H1 (cell line): ENCODE measurements at regions not wholly inside any gene's neighbourhood (a gene's known extent, or its start where the extent isn't known, plus 50 kb on each side); places are given as distances from the start of the nearest gene placed in this dataset.

Source experiments
- ATF2 ChIP-seq: IDR thresholded peaks from 2 replicates; pipeline ENCODE4 v1.6.1; 2012; ENCODE audit warnings: low read length, inconsistent platforms
- CREB1 ChIP-seq: IDR thresholded peaks from 2 replicates; pipeline ENCODE4 v1.6.1; 2012; ENCODE audit warnings: inconsistent platforms
- CTCF ChIP-seq, 3 experiments: IDR thresholded peaks; 1 replicate in 2 of 3; 2 replicates in 1 of 3; pipeline versions ENCODE4 v1.5.1 to v1.6.1; 2011; ENCODE audit warnings: low read length in 3 of 3, mild to moderate bottlenecking in 3 of 3, inconsistent platforms in 2 of 3, low read depth in 1 of 3, moderate library complexity in 1 of 3; ENCODE audit not compliant: insufficient read depth in 1 of 3; ENCODE audit errors: control extremely low read depth in 1 of 3
- E2F6 ChIP-seq: IDR thresholded peaks from 2 replicates; pipeline ENCODE4 v1.6.1; 2012; ENCODE audit warnings: inconsistent platforms
- EP300 ChIP-seq, 2 experiments: IDR thresholded peaks; 1 replicate in 1 of 2; 2 replicates in 1 of 2; pipeline ENCODE4 v1.6.1; 2011 to 2012; ENCODE audit warnings: low read depth in 2 of 2, low read length in 2 of 2, mild to moderate bottlenecking in 2 of 2, borderline replicate concordance in 1 of 2, inconsistent platforms in 1 of 2, moderate library complexity in 1 of 2
- HDAC2 ChIP-seq, 2 experiments: fragments of 300-600 bp in 1 of 2; sonication (generic) in 1 of 2; IDR thresholded peaks; 2 replicates each; pipeline ENCODE4 v1.6.1; 2011 to 2012; ENCODE audit warnings: low read depth in 2 of 2, low read length in 2 of 2, mild to moderate bottlenecking in 2 of 2, moderate library complexity in 2 of 2, borderline replicate concordance in 1 of 2, inconsistent platforms in 1 of 2
- KDM1A ChIP-seq: fragments of 200-600, 300-600 bp; sonication (generic); IDR thresholded peaks from 2 replicates; pipeline ENCODE4 v1.7.1; 2016; ENCODE audit warnings: mild to moderate bottlenecking, low read length, borderline replicate concordance
- MAFK ChIP-seq: IDR thresholded peaks from 2 replicates; pipeline ENCODE4 v1.6.1; 2012; ENCODE audit warnings: low read depth, mild to moderate bottlenecking, improper control_type of control experiment, low read length
- MAX ChIP-seq: IDR thresholded peaks from 2 replicates; pipeline ENCODE4 v1.6.1; 2012; ENCODE audit warnings: inconsistent platforms
- NRF1 ChIP-seq: IDR thresholded peaks from 2 replicates; pipeline ENCODE4 v1.6.1; 2011; ENCODE audit warnings: mild to moderate bottlenecking, low read depth, low read length, improper control_type of control experiment
- RFX5 ChIP-seq: IDR thresholded peaks from 2 replicates; pipeline ENCODE4 v1.6.1; 2011; ENCODE audit warnings: low read depth, low read length, improper control_type of control experiment, borderline replicate concordance
- RXRA ChIP-seq: IDR thresholded peaks from 2 replicates; pipeline ENCODE4 v1.6.1; 2011; ENCODE audit warnings: low read depth, mild to moderate bottlenecking, low read length, moderate library complexity; ENCODE audit not compliant: insufficient read depth
- SAP30 ChIP-seq: fragments of 300-600 bp; sonication (generic); IDR thresholded peaks from 2 replicates; pipeline ENCODE4 v1.7.1; 2012; ENCODE audit warnings: low read length, moderate library complexity, mild to moderate bottlenecking, inconsistent platforms; ENCODE audit not compliant: insufficient read depth, insufficient replicate concordance
- SIN3A ChIP-seq, 2 experiments: IDR thresholded peaks in 1 of 2; conservative IDR thresholded peaks in 1 of 2; 2 replicates each; pipeline ENCODE4 v1.6.1; 2011 to 2012; ENCODE audit warnings: low read length in 2 of 2, improper control_type of control experiment in 1 of 2, low read depth in 1 of 2, mild to moderate bottlenecking in 1 of 2
- SP4 ChIP-seq: IDR thresholded peaks from 2 replicates; pipeline ENCODE4 v1.6.1; 2012; ENCODE audit warnings: low read length, inconsistent platforms
- SRF ChIP-seq: IDR thresholded peaks from 2 replicates; pipeline ENCODE4 v1.6.1; 2011; ENCODE audit warnings: mild to moderate bottlenecking, low read depth, low read length, moderate library complexity
- TCF12 ChIP-seq: IDR thresholded peaks from 2 replicates; pipeline ENCODE4 v1.6.1; 2011; ENCODE audit warnings: low read depth, mild to moderate bottlenecking, low read length
- TEAD4 ChIP-seq: IDR thresholded peaks from 2 replicates; pipeline ENCODE4 v1.6.1; 2012; ENCODE audit warnings: low read depth, low read length, inconsistent platforms, mixed read lengths
- YY1 ChIP-seq: IDR thresholded peaks from 2 replicates; pipeline ENCODE4 v1.6.1; 2011; ENCODE audit warnings: low read depth, mild to moderate bottlenecking, low read length

GRCh38 chr11:29271616-29272015 is 745.2 kb downstream of the KCNA4 start (continued):
- no peak for TF ChIP-seq SIN3A (conservative IDR thresholded peaks at IDR 0.05 in 1 of 2, IDR thresholded peaks at IDR 0.05 in 1 of 2; ENCODE audit: low read depth in 1 of 2, low read length in 2 of 2)
- no peak for TF ChIP-seq SAP30
- no peak for TF ChIP-seq KDM1A
- no peak for TF ChIP-seq NRF1
- TF ChIP-seq E2F6 = no peak
- TF ChIP-seq HDAC2 (IDR thresholded peaks at IDR 0.05; ENCODE audit: borderline replicate concordance in 1 of 2, low read depth in 2 of 2, low read length in 2 of 2) = no peak
- no peak for TF ChIP-seq TEAD4
- no peak for TF ChIP-seq RFX5
- TF ChIP-seq CTCF (IDR thresholded peaks at IDR 0.05; ENCODE audit: control extremely low read depth in 1 of 3, insufficient read depth in 1 of 3, low read depth in 1 of 3, low read length in 3 of 3) = no peak
- no peak for TF ChIP-seq MAFK
- no peak for TF ChIP-seq CREB1
- no peak for TF ChIP-seq ATF2
- TF ChIP-seq YY1 = no peak
- no peak for TF ChIP-seq SP4
- no peak for TF ChIP-seq MAX
- TF ChIP-seq EP300 (IDR thresholded peaks at IDR 0.05; ENCODE audit: borderline replicate concordance in 1 of 2, low read depth in 2 of 2, low read length in 2 of 2) = no peak
- TF ChIP-seq RXRA = no peak
- TF ChIP-seq SRF = no peak
- no peak for TF ChIP-seq TCF12
- TF ChIP-seq, all 59 proteins: peak for 0
